GM10266 (cell line): ENCODE measurements at regions not wholly inside any gene's neighbourhood (a gene's known extent, or its start where the extent isn't known, plus 50 kb on each side); places are given as distances from the start of the nearest gene placed in this dataset.

ENCODE experiments used
- DNase-seq: peaks from one replicate; pipeline ENCODE4 v3.0.0; 2012; ENCODE audit errors: extremely low spot score
- CTCF ChIP-seq: IDR thresholded peaks from 2 replicates; pipeline ENCODE4 v1.5.1; 2012; ENCODE audit warnings: mild to moderate bottlenecking, low read depth; ENCODE audit not compliant: control insufficient read depth, insufficient read depth; ENCODE audit errors: missing control alignments

- DNase-seq = no peak
Measured at GRCh38 chr5:53313145-53313544, 167.3 kb upstream of the FST start.

GRCh38 chr5:53318303-53318702, 162.1 kb upstream of the FST start:
- TF ChIP-seq CTCF = no peak
- DNase-seq = no peak

More at GRCh38 chr5:53313145-53313544, 167.3 kb upstream of the FST start:
- TF ChIP-seq CTCF = no peak

- no peak for DNase-seq
- TF ChIP-seq CTCF = no peak
Measured at GRCh38 chr5:53319315-53319714, 161.1 kb upstream of the FST start.

GRCh38 chr5:53321073-53321472, 159.4 kb upstream of the FST start:
- TF ChIP-seq CTCF = no peak
- no peak for DNase-seq

GRCh38 chr5:53321721-53322120, 158.7 kb upstream of the FST start:
- TF ChIP-seq CTCF = no peak

GRCh38 chr5:53322257-53322656, 158.2 kb upstream of the FST start:
- DNase-seq = no peak
- TF ChIP-seq CTCF = no peak

More at GRCh38 chr5:53321721-53322120, 158.7 kb upstream of the FST start:
- DNase-seq = no peak

- no peak for TF ChIP-seq CTCF
- no peak for DNase-seq
Measured at GRCh38 chr5:53323511-53323910, 156.9 kb upstream of the FST start.
